HG02623 (cell line): ENCODE measurements at regions not wholly inside any gene's neighbourhood (a gene's known extent, or its start where the extent isn't known, plus 50 kb on each side); places are given as distances from the start of the nearest gene placed in this dataset.
"Not testable (repeated sequence)": the region's sequence is repeated elsewhere in the genome, so short reads cannot be mapped to it uniquely, and the experiment has no call there.

Source experiments
- ATAC-seq: cut with Tn5 transposase; IDR thresholded peaks from one replicate; pipeline ENCODE4 v1.9.1; 2021; ENCODE audit warnings: moderate library complexity; ENCODE audit not compliant: unreplicated experiment

DNA sequence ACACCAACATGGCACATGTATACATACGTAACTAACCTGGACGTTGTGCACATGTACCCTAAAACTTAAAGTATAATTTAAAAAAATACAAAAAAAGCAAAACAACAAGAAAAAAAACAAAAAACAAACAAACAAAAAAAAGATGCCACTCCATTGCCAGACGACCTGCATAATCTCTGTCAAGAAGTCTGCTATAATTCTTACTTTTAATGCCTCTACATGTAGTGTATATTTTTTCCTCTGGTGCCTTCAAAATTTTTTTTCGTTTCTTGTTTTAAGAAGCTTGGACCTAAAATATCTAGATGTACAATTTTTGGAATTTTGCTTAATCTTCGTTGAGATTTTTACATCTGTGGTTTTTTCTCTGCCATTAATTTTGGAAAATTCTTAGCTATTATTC is 235.6 kb upstream of the ZNF521 start:
- no peak for ATAC-seq

GRCh38 chr18:25568986-25569385 is 217.0 kb upstream of the ZNF521 start:
- ATAC-seq, result no peak

DNA sequence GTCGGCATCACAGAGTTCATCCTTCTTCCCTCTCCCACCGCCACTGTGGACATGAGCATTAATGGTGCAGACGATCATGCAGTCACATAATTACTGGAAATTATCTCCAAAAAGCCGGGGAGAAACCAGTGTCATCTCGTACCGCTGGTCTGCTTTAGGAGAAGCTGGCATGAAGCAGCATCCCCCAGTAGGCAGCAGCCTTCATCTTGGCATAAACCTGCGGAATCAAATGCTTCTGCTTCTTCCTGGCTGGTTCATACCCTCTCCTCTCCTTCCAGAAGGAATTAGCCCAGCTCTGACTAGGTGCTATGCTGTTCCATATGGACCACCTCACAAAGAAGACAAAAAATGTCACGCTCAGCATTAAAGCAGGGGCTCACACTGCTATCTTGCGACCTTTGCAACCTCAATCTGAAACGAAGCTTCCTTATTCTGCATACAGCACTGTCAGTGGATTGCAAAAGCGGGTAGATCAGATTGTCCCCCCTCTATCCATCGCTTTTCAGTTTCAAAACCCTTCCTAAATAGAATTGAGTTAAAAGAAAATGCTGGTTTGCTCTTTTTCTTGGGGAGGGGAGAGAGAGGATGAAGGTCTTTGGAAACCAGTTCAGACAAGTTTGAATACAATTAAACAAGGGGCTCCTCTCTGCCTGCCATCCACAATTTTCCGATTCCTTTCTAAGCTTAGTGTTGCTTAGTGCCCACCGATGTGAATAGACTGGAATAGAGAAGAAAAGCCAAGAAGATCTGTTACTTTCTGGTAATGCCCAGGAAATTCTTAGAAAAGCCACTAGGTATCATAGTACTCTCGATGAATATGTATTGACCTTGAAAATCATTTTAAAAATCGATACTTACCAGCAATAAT is 212.1 kb upstream of the ZNF521 start:
- no peak for ATAC-seq

DNA sequence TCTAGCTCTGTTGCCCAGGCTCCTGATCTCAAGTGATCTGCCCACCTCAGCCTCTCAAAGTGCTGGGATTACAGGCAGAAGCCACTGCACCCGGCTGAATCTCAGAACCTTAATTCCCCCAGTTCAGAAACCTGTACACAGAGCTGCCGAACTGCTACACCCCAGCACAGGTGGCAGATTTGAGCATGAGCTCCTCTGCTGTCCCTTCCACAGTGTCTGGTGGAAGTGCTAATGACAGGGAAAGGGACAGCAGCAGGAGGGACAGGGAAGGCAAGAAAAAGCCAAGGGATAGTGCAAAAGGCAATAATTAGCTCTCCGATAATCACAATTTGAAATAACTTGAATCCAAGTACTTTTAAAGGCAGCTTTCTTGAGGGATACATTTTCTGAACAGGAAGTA is 211.4 kb upstream of the ZNF521 start:
- no peak for ATAC-seq

GRCh38 chr18:25561918-25562317 is 210.0 kb upstream of the ZNF521 start:
- ATAC-seq, result no peak

GRCh38 chr18:25560369-25560768 is 208.4 kb upstream of the ZNF521 start:
- ATAC-seq, result no peak

- ATAC-seq, result no peak
These were observed 205.0 kb upstream of the ZNF521 start for GRCh38 chr18:25557011-25557410.

GRCh38 chr18:25553631-25554263 is 201.8 kb upstream of the ZNF521 start:
- no peak for ATAC-seq

GRCh38 chr18:25544546-25545287 is 192.8 kb upstream of the ZNF521 start:
- no peak for ATAC-seq

DNA sequence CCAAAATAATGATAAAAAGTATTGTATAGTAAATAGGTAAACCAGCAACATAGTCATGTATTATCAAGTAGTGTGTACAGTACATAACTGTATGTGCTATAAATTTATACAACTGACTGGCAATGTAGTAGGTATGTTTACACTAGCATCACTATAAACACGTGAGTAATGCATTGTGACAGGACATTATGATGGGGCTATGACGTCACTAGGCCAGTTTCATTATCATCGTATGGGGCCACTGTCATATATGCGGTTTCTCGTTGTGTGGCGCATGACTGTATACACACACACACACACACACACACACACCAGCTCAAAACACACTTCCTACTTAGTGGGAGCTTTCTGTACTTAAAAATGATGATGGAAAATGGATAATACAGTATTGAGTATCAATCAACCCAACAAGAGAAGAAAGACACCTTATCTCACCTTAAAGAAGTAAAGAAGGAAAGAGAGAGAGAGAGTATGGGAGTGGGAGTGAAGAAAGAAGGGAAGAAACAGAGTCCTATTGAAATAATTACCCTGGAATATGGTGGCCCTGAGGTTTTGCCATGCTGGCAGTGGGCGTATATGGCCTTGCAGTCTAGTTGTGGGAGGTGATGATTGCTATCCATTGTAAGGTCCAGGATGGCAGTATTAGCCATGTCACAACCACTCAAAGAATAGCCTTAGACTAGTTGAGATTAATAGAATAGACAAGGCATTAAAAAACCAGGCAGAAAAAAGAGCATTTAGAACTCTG is 186.4 kb upstream of the ZNF521 start:
- no peak for ATAC-seq

DNA sequence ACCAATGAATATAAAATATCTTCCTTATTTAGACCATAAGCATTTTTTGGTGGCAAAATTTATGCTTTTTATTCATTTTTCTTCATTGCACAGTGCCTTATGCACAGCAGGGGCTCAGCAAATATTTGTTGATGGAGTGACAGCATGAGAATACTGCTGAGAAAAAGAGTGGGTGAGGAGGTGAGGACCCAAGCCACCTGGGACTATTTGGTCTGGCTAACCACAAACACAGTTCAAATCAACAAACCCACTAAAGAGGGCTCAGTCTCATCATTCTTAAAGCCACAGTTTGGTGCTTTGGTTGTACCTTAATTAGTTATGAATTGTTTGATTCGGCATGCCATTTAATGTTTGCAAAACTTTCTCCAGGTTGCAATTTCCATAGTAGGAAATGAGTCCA is 183.5 kb upstream of the ZNF521 start:
- no peak for ATAC-seq

DNA sequence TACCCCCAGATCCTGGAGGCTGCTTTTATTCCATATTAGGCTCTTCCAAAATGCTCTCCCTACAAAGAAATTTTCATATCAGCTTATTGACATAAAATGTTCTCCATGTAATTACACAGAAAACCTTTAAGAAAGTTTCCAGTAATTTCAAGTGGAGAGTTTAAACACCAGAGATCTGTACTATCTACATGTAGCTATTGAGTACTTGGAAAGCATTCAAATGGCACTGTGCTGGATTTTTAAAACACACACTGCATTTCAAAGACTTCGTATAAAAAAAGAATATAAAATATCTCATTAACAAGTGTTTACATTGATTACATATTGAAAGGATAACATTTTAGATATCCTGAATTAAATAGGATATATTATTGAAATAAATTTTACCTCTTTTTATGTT is 182.4 kb upstream of the ZNF521 start:
- ATAC-seq, result no peak

DNA sequence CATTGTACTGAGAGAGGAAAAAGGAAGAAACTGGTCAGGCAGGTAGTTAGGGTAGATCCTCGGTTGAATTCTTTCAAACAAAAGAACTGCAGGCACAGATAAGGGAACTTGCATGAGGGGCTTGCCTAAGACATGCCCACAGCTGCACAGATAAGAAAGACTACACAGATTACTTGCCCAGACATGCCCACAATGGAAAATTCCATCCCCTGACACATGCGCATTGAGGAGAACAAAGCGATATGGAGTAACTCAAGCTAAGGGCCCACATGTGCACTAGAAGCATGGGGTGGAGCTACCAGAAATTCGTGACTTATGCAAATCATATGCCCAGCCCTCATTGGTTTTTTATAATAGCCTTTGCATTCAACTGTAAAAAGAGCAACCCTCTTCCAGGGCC is 181.3 kb upstream of the ZNF521 start:
- no peak for ATAC-seq

- no peak for ATAC-seq
These were observed 179.2 kb upstream of the ZNF521 start for GRCh38 chr18:25531207-25531606.

DNA sequence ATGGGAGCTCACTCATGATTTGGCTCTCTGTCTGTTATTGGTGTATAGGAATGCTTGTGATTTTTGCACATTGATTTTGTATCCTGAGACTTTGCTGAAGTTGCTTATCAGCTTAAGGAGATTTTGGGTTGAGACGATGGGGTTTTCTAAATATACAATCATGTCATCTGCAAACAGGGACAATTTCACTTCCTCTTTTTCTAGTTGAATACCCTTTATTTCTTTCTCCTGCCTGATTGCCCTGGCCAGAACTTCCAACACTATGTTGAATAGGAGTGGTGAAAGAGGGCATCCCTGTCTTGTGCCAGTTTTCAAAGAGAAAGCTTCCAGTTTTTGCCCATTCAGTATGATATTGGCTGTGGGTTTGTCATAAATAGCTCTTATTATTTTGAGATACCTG is 173.8 kb upstream of the ZNF521 start:
- not testable (repeated sequence) for ATAC-seq

- ATAC-seq, result peak; percentile 98
These were observed 166.7 kb upstream of the ZNF521 start for GRCh38 chr18:25518716-25519053.

- peak; percentile 20 for ATAC-seq
These were observed 166.1 kb upstream of the ZNF521 start for GRCh38 chr18:25517881-25518715.

- ATAC-seq, result no peak
These were observed 165.0 kb upstream of the ZNF521 start for GRCh38 chr18:25516747-25517498.

GRCh38 chr18:25516121-25516520 is 164.2 kb upstream of the ZNF521 start:
- ATAC-seq, result no peak

GRCh38 chr18:25510096-25510495 is 158.1 kb upstream of the ZNF521 start:
- ATAC-seq, result no peak
